GM12878 (cell line): ENCODE measurements at regions not wholly inside any gene's neighbourhood (a gene's known extent, or its start where the extent isn't known, plus 50 kb on each side); places are given as distances from the start of the nearest gene placed in this dataset.
A peak's percentile ranks its signal among the peaks of the same experiment; 100 is the strongest.

Source experiments
- ATAC-seq: fragments of 200-7000 bp; cut with Tn5 transposase; 3 replicates; pipeline ENCODE4 v1.9.1; 2020; ENCODE audit warnings: mild to moderate bottlenecking, moderate library complexity
- BruUV-seq: library from RNA; stranded (reverse); fragments of 400-500 nt; replicated peaks from 2 replicates; lab custom pipeline; 2021; lab: Mats Ljungman, UMichigan
- CTCF ChIA-PET: fragments of 300-600 bp; sonication (Branson Sonifier 250); formaldehyde crosslinking; extraction: SDS; loops from one replicate; lab custom pipeline; 2021; ENCODE audit warnings: inconsistent platforms; lab: Yijun Ruan, JAX
- POLR2A ChIA-PET: fragments of 350-600 bp; formaldehyde crosslinking; extraction: SDS; loops from one replicate; lab custom pipeline; 2021; ENCODE audit warnings: inconsistent platforms; lab: Charles Lee
- RAD21 ChIA-PET: fragments of 300-600 bp; sonication (Branson Sonifier 250); formaldehyde crosslinking; loops from one replicate; lab custom pipeline; 2023; ENCODE audit warnings: antibody characterized with exemption; ENCODE audit not compliant: unreplicated experiment; lab: Charles Lee
- SMC1A ChIA-PET: fragments of 300-600 bp; sonication (Branson Sonifier 250); formaldehyde crosslinking; loops from one replicate; lab custom pipeline; 2023; ENCODE audit not compliant: unreplicated experiment, uncharacterized antibody; lab: Charles Lee
- DNase-seq: peaks from one replicate; pipeline ENCODE4 v3.0.0-alpha.2; 2011; ENCODE audit warnings: low read depth, low spot score
- FAIRE-seq: peaks from 3 replicates; lab custom pipeline; 2011; peaks lifted over from hg19 to GRCh38; lab: Jason Lieb, UNC
- H2AFZ ChIP-seq: 2 replicates; pipeline ENCODE4 v1.6.0; 2011; ENCODE audit warnings: low read depth, low read length, control low read depth; ENCODE audit not compliant: control insufficient read depth
- H3K27ac ChIP-seq: 2 replicates; pipeline ENCODE4 v1.5.1; 2011; ENCODE audit warnings: control low read depth; ENCODE audit not compliant: control insufficient read depth, insufficient read depth
- H3K27me3 ChIP-seq, 2 experiments: replicated peaks in 1 of 2; 2 replicates each; pipeline versions ENCODE4 v1.6.0 to v1.6.1; 2011; ENCODE audit warnings: low read length in 1 of 2; ENCODE audit not compliant: control insufficient read depth in 2 of 2, insufficient read depth in 2 of 2
- H3K36me3 ChIP-seq, 2 experiments: 2 replicates each; pipeline ENCODE4 v1.5.1; 2011; ENCODE audit warnings: low read length in 1 of 2; ENCODE audit not compliant: control insufficient read depth in 2 of 2, insufficient read depth in 2 of 2
- H3K4me1 ChIP-seq: 2 replicates; pipeline ENCODE4 v1.6.1; 2011; ENCODE audit warnings: mild to moderate bottlenecking, low read length, moderate library complexity, mixed read lengths; ENCODE audit not compliant: control insufficient read depth, insufficient read depth
- H3K4me2 ChIP-seq: 2 replicates; pipeline ENCODE4 v1.6.0; 2011; ENCODE audit warnings: control low read depth; ENCODE audit not compliant: control insufficient read depth, insufficient read depth
- H3K4me3 ChIP-seq: fragments of 200-600 bp; sonication (generic); 2 replicates; pipeline ENCODE4 v1.5.1; 2016
- H3K79me2 ChIP-seq: 2 replicates; pipeline ENCODE4 v1.6.0; 2011; ENCODE audit warnings: low read length; ENCODE audit not compliant: control insufficient read depth, insufficient read depth
- H3K9ac ChIP-seq: 2 replicates; pipeline ENCODE4 v1.8.0; 2011; ENCODE audit warnings: low read length, control low read depth, mixed read lengths; ENCODE audit not compliant: control insufficient read depth, insufficient read depth
- H3K9me3 ChIP-seq: replicated peaks from 3 replicates; pipeline ENCODE4 v1.5.1; 2011; ENCODE audit warnings: mild to moderate bottlenecking, low read length; ENCODE audit not compliant: control insufficient read depth, insufficient read depth
- H4K20me1 ChIP-seq: 2 replicates; pipeline ENCODE4 v1.6.0; 2011; ENCODE audit not compliant: control insufficient read depth, insufficient read depth
- KDM1A ChIP-seq: fragments of 200-600 bp; sonication (generic); IDR thresholded peaks from 2 replicates; pipeline ENCODE4 v1.6.1; 2016; ENCODE audit warnings: borderline replicate concordance
- ZBTB40 ChIP-seq: fragments of 450-650 bp; IDR thresholded peaks from 2 replicates; pipeline ENCODE4 v1.6.1; 2016; ENCODE audit warnings: mild to moderate bottlenecking, moderate library complexity, borderline replicate concordance
- WGBS: methylation state at CpG from one replicate; pipeline ENCODE4 v1.1.6; 2016; ENCODE audit warnings: low lambda C conversion rate; ENCODE audit not compliant: insufficient replicate concordance, insufficient coverage; ENCODE audit errors: missing lambda C conversion rate; 5-methylcytosine and 5-hydroxymethylcytosine counted together
- in situ Hi-C: fragments of 300-500 bp; cut with MboI; formaldehyde crosslinking; loops from 9 replicates; pipeline ENCODE4 v1.14.3; 2018; ENCODE audit warnings: mixed read lengths
- intact Hi-C: fragments of 100-400 bp; cut with micrococcal nuclease; formaldehyde crosslinking; loops from one replicate; pipeline ENCODE4 v1.14.2; 2022; ENCODE audit not compliant: unreplicated experiment

GRCh38 chr18:55089610-55090009 lies 130.3 kb upstream of the CCDC68 start:
- SMC1A ChIA-PET: no interaction called here

More at GRCh38 chr18:55089610-55090009, 130.3 kb upstream of the CCDC68 start:
- Histone ChIP-seq H3K9ac (no peak overlapping the region), H4K20me1 (no peaks in the 10 kb centered on the region), H3K4me2 (no peak overlapping the region), H3K79me2 (no peaks in the 10 kb centered on the region), H3K4me1 (no peaks in the 10 kb centered on the region; the same call in 1 of the 2 replicates), H3K9me3 (no peaks in the 10 kb centered on the region), H3K36me3 (no peaks in the 10 kb centered on the region), H3K4me3 (no peak overlapping the region), H3K27me3 (no peaks in the 10 kb centered on the region), H2AFZ (no peak overlapping the region), H3K27ac (no peak overlapping the region)
- 81% methylated on average over 3 of the region's 3 CpGs for WGBS
- no peak for DNase-seq
- POLR2A ChIA-PET: no interaction called here
- intact Hi-C loops: loop anchor here (10.0 kb wide), 1 partner anchor 135 kb away; no protein-coding TSS in a partner anchor
- FAIRE-seq: no peak
- BruUV-seq: no TSS peak
- peak; percentile 87 for TF ChIP-seq ZBTB40
- TF ChIP-seq KDM1A: no peak
- RAD21 ChIA-PET: no interaction called here
- CTCF ChIA-PET: no interaction called here
- in situ Hi-C loops: no loop called here
- ATAC-seq: no peak
